Panc1 (cell line): ENCODE measurements at regions not wholly inside any gene's neighbourhood (a gene's known extent, or its start where the extent isn't known, plus 50 kb on each side); places are given as distances from the start of the nearest gene placed in this dataset.

Experiments
- ATAC-seq: fragments of 200-7000 bp; cut with Tn5 transposase; 2 replicates; pipeline ENCODE4 v1.9.1; 2020; ENCODE audit warnings: mild to moderate bottlenecking, moderate library complexity
- BruUV-seq: library from RNA; stranded (reverse); fragments of 400-500 nt; replicated peaks from 2 replicates; lab custom pipeline; 2021; lab: Mats Ljungman, UMichigan
- CTCF ChIA-PET: fragments of 300-600 bp; sonication (Branson Sonifier 250); formaldehyde crosslinking; loops from one replicate; lab custom pipeline; 2022; ENCODE audit warnings: antibody characterized with exemption; lab: Charles Lee
- POLR2A ChIA-PET: fragments of 300-600 bp; sonication (Branson Sonifier 250); formaldehyde crosslinking; loops from one replicate; lab custom pipeline; 2022; ENCODE audit warnings: antibody characterized with exemption; lab: Charles Lee
- DNase-seq: peaks from one replicate; pipeline ENCODE4 v3.0.0-alpha.2; 2010; ENCODE audit warnings: low read depth, low spot score
- H3K27ac ChIP-seq: 2 replicates; pipeline ENCODE4 v1.5.1; 2011; ENCODE audit warnings: mild to moderate bottlenecking, low read length, inconsistent platforms
- H3K27me3 ChIP-seq: fragments of 200-500 bp; sonication (Bioruptor generic); 2 replicates; pipeline ENCODE4 v1.6.0; 2014; ENCODE audit warnings: low read length, inconsistent platforms; ENCODE audit not compliant: control insufficient read depth, insufficient read depth
- H3K36me3 ChIP-seq: fragments of 200-500 bp; sonication (Bioruptor generic); 2 replicates; pipeline ENCODE4 v1.5.1; 2014; ENCODE audit warnings: inconsistent platforms, mild to moderate bottlenecking, low read length, moderate library complexity; ENCODE audit not compliant: control insufficient read depth, insufficient read depth
- H3K4me1 ChIP-seq: 2 replicates; pipeline ENCODE4 v1.5.1; 2011; ENCODE audit warnings: inconsistent platforms, mild to moderate bottlenecking, low read length, moderate library complexity; ENCODE audit not compliant: control insufficient read depth, insufficient read depth
- H3K4me3 ChIP-seq, 2 experiments: 2 replicates each; pipeline ENCODE4 v1.5.1; 2011 to 2012; ENCODE audit warnings: low read depth in 2 of 2, low read length in 2 of 2, mild to moderate bottlenecking in 2 of 2, inconsistent platforms in 1 of 2, moderate library complexity in 1 of 2
- H3K9me3 ChIP-seq: fragments of 200-500 bp; sonication (Bioruptor generic); 2 replicates; pipeline ENCODE4 v1.5.1; 2014; ENCODE audit warnings: low read depth, mild to moderate bottlenecking, inconsistent platforms, low read length, moderate library complexity; ENCODE audit not compliant: control insufficient read depth, insufficient read depth
- CTCF ChIP-seq: fragments of 450-650 bp; IDR thresholded peaks from 2 replicates; pipeline ENCODE4 v1.5.1; 2017; ENCODE audit warnings: mild to moderate bottlenecking
- POLR2AphosphoS5 ChIP-seq: IDR thresholded peaks from 2 replicates; pipeline ENCODE4 v1.6.1; 2012; ENCODE audit warnings: mild to moderate bottlenecking, low read depth, low read length, moderate library complexity
- REST ChIP-seq, 2 experiments: IDR thresholded peaks; 2 replicates each; pipeline ENCODE4 v1.6.1; 2011 to 2012; ENCODE audit warnings: low read depth in 2 of 2, control low read depth in 1 of 2, low read length in 1 of 2, mild to moderate bottlenecking in 1 of 2, moderate library complexity in 1 of 2; ENCODE audit not compliant: insufficient read depth in 1 of 2
- SIN3A ChIP-seq: IDR thresholded peaks from 2 replicates; pipeline ENCODE4 v1.6.1; 2012; ENCODE audit warnings: low read depth, mild to moderate bottlenecking, low read length, moderate library complexity, borderline replicate concordance; ENCODE audit not compliant: insufficient read depth
- TCF7L2 ChIP-seq: IDR thresholded peaks from 2 replicates; pipeline ENCODE4 v1.6.1; 2011; ENCODE audit warnings: mild to moderate bottlenecking, low read depth, low read length, inconsistent platforms
- in situ Hi-C: cut with HindIII; loops from 2 replicates; pipeline ENCODE4 v1.10.0; 2016; ENCODE audit warnings: low sequenced_read_pairs, low pct_unique_long_range_greater_than_20kb
- intact Hi-C: fragments of 100-400 bp; cut with micrococcal nuclease; formaldehyde crosslinking; loops from one replicate; pipeline ENCODE4 v1.10.0; 2022; ENCODE audit not compliant: unreplicated experiment

GRCh38 chr1:114290776-114291175, 137.1 kb upstream of the SYT6 start:
- Histone ChIP-seq H3K36me3 (no peaks in the 10 kb centered on the region), H3K9me3 (no peaks in the 10 kb centered on the region), H3K27ac (no peak overlapping the region), H3K4me3 (no peak overlapping the region), H3K27me3 (no peaks in the 10 kb centered on the region; the same call in 1 of the 2 replicates), H3K4me1 (no peaks in the 10 kb centered on the region)
- ATAC-seq (no peak), DNase-seq (no peak)
- ChIA-PET POLR2A (no interaction called here), CTCF (no interaction called here)
- intact Hi-C loops (no loop called here), in situ Hi-C loops (no loop called here)
- no TSS peak for BruUV-seq
- TF ChIP-seq TCF7L2 (no peak), POLR2AphosphoS5 (no peak), CTCF (no peak), SIN3A (no peak), REST (IDR thresholded peaks at IDR 0.05; ENCODE audit: insufficient read depth in 1 of 2, low read depth in 2 of 2, low read length in 1 of 2) (no peak)

- Histone ChIP-seq H3K36me3 (no peaks in the 10 kb centered on the region), H3K9me3 (no peaks in the 10 kb centered on the region), H3K27me3 (no peaks in the 10 kb centered on the region; the same call in 1 of the 2 replicates), H3K27ac (no peak overlapping the region), H3K4me1 (no peaks in the 10 kb centered on the region), H3K4me3 (no peak overlapping the region)
- DNase-seq = no peak
- ATAC-seq = no peak
- intact Hi-C loops = no loop called here
- CTCF ChIA-PET = no interaction called here
- TF ChIP-seq POLR2AphosphoS5 (no peak), TCF7L2 (no peak), SIN3A (no peak), CTCF (no peak), REST (IDR thresholded peaks at IDR 0.05; ENCODE audit: insufficient read depth in 1 of 2, low read depth in 2 of 2, low read length in 1 of 2) (no peak)
- POLR2A ChIA-PET = no interaction called here
- no TSS peak for BruUV-seq
- in situ Hi-C loops = no loop called here
Measured at GRCh38 chr1:114290341-114290740, 136.7 kb upstream of the SYT6 start.
